Skin of body (tissue), 1 donor: ENCODE measurements at regions not wholly inside any gene's neighbourhood (a gene's known extent, or its start where the extent isn't known, plus 50 kb on each side); places are given as distances from the start of the nearest gene placed in this dataset.
"Not testable (repeated sequence)": the region's sequence is repeated elsewhere in the genome, so short reads cannot be mapped to it uniquely, and the experiment has no call there.

Source experiments
- DNase-seq: peaks from one replicate; lab custom pipeline; 2025; lab: John Stamatoyannopoulos, UW

- no peak for DNase-seq
Observed at GRCh38 chr1:80369780-80370179, 1363.2 kb upstream of the ADGRL4 start.

- DNase-seq = no peak
Observed at GRCh38 chr1:80367058-80367457, 1360.5 kb upstream of the ADGRL4 start.

DNA sequence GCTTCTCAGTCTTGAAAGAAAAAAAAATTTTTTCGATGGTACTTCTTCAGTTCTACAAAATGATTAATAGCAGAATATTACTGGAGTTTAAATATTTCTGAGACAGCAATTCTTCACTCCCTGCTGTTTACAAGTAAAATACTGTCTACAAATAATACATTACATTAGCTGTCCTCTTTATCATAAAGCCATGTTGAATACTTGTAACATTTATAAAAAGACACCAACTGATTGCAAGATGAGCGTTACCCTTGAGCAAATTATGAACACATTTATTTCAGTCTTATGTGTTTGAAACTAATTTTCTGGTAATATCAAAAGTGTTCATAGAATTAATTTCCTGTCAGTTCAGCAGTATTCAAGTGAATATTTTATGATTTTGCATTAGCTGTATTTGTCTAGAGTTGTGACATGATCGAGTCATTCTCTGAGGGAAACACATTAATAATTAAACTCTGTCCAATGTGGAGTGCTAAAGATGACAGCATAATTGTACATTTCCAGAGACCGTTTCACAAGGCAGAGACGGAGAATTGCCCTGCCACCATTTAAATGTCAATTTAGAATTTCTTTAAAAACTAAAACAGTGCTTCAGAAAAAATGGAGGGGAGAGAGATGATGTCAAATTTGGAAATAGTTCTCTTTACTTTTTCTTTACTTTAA lies 1359.0 kb upstream of the ADGRL4 start:
- DNase-seq = no peak

DNA sequence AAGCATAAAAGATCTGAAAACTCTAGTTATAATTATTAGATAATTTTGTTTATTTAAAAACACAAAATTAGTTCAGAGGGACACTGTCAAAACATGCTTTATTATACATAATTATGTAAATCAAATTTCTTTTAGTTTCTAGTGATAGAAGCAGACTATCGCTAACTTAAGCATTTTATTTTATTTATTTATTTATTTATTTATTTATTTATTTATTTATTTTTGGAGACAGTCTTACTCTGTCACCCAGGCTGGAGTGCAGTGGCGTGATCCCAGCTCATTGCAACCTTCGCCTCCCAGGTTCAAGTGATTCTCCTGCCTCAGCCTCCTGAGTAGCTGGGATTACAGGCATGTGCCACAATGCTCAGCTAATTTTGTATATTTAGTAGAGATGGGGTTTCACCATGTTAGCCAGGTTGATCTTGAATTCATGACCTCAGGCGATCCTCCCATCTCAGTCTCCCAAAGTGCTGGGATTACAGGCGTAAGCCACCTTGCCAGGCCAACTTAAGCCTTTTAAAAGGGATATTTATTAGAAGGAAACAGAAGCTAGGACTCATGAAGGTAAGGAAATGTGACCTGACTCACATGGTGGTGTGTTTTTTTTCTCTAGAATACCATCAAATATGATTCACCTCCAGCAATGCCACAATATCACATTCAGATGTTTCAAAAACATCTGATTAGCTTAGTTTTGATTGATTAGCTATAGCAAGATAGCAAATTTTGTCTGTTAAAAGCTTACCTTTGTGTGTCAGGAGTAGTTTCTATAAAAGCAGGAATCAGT lies 1357.4 kb upstream of the ADGRL4 start:
- DNase-seq = no peak

DNA sequence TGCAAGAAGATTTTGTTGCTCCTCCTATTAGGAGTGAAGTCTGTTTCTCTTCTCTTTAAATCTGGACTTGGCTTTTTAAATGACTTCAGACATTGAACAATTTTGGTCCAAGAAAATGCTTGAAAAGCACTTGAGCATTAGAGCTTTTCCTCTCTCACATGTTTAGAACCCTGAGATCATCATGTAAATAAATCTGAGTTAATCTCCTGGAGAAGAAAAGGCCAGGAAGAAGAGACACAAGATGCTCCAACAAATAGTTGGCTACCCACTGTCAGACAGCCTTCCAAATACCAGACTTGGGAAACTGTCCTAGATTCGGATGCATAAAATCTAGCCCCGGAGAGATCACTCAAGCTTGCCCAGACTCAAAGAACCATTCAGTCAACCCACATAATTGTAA lies 1353.1 kb upstream of the ADGRL4 start:
- no peak for DNase-seq

- DNase-seq = no peak
Observed at GRCh38 chr1:80349218-80349617, 1342.7 kb upstream of the ADGRL4 start.

- DNase-seq = no peak
Observed at GRCh38 chr1:80341021-80341420, 1334.5 kb upstream of the ADGRL4 start.

- no peak for DNase-seq
Observed at GRCh38 chr1:80318108-80318507, 1311.6 kb upstream of the ADGRL4 start.

GRCh38 chr1:80310703-80311245 lies 1304.2 kb upstream of the ADGRL4 start:
- DNase-seq = no peak

- DNase-seq = no peak
Observed at GRCh38 chr1:80305466-80305865, 1298.9 kb upstream of the ADGRL4 start.

GRCh38 chr1:80293818-80294217 lies 1287.3 kb upstream of the ADGRL4 start:
- DNase-seq = no peak

DNA sequence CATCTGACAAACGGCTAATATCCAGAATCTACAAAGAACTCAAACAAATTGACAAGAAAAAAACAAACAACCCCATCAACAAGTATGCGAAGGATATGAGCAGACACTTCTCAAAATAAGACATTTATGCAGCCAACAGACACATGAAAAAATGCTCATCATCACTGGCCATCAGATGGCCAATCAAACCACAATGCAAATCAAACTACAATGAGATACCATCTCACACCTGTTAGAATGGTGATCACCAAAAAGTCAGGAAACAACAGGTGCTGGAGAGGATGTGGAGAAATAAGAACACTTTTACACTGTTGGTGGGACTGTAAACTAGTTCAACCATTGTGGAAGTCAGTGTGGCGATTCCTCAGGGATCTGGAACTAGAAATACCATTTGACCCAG lies 1282.2 kb upstream of the ADGRL4 start:
- not testable (repeated sequence) for DNase-seq

- DNase-seq = no peak
Observed at GRCh38 chr1:80282536-80282935, 1276.0 kb upstream of the ADGRL4 start.

GRCh38 chr1:80278936-80279335 lies 1272.4 kb upstream of the ADGRL4 start:
- DNase-seq = no peak

GRCh38 chr1:80274256-80274655 lies 1267.7 kb upstream of the ADGRL4 start:
- no peak for DNase-seq

GRCh38 chr1:80272495-80272894 lies 1266.0 kb upstream of the ADGRL4 start:
- no peak for DNase-seq

GRCh38 chr1:80258659-80259058 lies 1252.1 kb upstream of the ADGRL4 start:
- no peak for DNase-seq

DNA sequence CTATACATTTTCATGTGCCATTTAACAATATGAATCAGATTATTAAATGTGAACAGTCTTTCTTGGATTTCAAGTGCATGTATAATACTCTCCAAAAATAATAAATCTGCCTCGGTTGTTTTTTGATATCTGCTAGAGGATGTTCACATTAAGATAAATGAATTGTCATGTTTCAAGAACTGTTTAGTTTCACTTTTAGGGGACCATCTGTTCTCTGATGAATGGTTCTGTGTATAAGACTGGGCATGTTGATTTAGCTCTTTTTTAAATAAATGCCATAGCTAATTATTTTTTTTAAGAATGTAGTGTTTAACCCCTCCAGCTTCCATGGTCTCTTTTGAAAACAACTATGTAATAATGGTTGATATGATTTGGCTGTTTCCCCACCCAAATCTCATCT lies 1245.1 kb upstream of the ADGRL4 start:
- DNase-seq = no peak

DNA sequence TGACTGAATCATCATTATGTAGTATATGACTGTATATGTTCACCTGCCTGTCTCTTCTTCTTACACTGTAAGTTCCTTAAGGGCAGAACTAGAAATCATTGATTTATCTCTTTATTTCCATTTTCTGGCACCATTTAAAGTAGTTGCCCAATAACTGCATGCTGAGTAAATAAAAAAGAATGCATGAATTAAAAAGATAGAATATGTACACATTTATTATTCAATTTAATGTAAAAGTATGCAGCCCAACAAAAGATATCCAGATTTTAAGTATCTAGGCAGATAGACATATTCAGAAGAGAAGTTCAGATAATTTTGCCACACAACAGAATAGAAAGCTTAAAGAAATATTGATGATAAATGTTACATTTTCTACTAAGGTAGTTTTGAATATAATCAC lies 1244.6 kb upstream of the ADGRL4 start:
- no peak for DNase-seq

DNA sequence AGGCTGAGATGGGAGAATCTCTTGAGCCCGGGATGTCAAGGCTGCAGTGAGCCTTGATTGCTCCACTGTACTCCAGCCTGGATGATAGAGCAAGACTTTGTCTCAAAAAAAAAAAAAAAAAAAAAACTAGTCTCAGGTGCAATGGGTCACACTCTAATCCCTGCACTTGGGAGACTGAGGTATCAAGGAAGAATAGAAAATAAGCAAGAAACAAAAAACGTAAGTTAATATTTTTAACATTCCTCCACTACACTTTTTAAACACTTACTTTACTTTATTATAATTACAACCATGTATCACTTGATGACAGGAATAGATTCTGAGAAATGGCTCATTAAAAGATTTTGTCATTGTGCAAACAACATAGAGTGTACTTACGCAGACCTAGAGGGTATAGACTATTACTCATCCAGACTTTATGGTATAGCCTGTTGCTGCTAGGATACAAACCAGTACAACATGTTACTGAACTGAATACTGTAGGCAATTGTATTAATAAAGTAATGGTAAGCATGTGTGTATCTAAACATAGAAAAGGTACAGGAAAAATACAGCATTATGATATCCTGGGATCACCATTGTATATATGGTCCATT lies 1244.1 kb upstream of the ADGRL4 start:
- no peak for DNase-seq

DNA sequence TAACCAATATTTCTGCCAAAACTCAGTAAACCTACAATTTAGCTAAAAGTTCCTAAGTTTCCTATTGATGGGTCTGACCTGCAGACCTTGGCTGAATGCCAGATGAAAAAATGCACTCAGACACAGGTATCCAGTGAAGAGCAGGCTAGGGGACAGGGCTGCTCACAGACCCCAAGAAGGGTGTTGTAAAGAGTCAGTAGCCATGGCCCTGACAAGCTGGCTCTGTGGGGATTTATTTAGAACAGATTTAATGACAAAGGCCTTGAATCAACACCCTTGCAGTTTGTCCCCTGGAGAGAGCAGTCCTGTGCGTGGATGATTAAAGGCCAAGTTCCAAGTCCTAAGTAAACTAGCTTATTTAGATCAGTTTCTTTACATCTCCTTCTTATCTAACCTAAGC lies 1243.2 kb upstream of the ADGRL4 start:
- DNase-seq = no peak

GRCh38 chr1:80248886-80249285 lies 1242.4 kb upstream of the ADGRL4 start:
- DNase-seq = no peak

DNA sequence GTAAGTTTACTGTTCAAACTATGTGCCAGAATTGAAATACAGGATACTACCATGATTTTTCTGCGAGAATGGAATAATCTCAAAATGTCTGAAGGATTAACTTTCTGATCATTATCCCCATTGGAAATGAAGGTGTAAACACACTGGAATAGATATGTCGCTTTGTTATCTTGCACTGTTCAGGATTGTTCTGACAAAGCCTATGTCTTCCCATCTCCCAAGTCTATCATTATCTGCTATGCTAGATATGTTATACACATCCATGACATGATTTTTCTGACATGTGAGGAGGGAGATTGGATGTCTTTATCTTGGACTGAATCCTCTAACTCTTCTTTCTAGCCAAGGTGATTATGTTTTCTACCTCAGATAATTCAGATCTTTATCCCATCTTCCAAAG lies 1239.3 kb upstream of the ADGRL4 start:
- no peak for DNase-seq
